HG03460 (cell line): ENCODE measurements at regions not wholly inside any gene's neighbourhood (a gene's known extent, or its start where the extent isn't known, plus 50 kb on each side); places are given as distances from the start of the nearest gene placed in this dataset.
"Not testable (repeated sequence)": the region's sequence is repeated elsewhere in the genome, so short reads cannot be mapped to it uniquely, and the experiment has no call there.

Source experiments
- ATAC-seq: cut with Tn5 transposase; IDR thresholded peaks from one replicate; pipeline ENCODE4 v1.9.1; 2021; ENCODE audit not compliant: unreplicated experiment

DNA sequence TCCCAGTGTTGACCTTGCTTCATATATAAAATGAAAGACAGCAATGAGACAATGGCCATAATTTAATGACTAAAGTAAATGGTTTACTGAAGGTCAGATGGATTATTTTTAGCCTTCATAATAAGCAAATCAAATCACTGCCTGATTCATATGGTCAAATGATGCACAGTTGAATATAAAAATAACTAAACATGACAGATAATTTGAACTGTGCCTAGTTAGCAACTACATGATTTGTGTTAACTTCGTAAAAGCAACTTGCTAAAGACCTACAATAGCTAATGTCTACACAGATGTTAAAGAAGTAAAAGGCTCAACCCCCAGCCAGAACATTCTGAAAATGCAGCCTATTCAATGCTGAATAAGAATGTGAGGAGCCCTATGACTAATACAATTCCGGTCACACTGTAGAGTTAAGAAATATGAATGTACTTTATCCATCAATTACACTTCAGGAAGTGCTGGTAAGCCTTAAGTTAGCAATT is 590.8 kb upstream of the CDH2 start:
- ATAC-seq = no peak

DNA sequence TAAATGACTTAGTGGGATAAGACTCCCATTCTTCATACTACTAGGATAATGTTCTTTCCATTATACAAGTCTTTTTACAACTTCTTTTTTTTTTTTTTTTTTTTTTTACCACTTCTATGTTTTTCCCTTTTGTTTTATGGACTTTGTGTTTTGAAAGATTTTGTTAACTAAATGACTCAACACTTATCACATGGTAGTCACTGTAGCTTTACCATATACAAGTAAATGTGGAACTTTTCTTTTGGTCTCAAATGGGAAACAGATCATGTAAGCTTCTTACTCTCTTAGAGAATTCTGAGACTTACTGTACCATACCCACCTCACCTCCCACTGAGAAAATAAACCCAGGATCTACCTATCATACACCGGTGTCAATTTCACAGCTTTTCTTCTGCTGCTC is 590.3 kb upstream of the CDH2 start:
- ATAC-seq = no peak

DNA sequence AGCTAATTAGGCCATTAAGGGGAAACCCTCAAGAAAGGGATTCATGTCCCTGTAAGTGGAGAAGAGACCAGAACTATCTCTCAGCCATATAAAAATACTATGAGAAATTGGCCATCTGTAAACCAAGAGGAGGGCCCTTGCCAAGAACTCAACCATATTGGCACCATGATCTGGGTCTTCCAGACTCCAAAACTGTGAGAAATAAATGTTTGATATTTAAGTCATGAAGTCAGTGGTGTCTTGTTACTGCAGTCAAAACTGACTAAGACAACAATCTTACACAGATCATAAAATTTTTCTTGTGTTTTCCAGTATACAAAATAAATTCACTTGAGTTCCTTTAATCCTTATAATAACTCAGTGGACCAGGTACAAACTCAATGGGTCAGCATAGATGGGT is 589.8 kb upstream of the CDH2 start:
- no peak for ATAC-seq

DNA sequence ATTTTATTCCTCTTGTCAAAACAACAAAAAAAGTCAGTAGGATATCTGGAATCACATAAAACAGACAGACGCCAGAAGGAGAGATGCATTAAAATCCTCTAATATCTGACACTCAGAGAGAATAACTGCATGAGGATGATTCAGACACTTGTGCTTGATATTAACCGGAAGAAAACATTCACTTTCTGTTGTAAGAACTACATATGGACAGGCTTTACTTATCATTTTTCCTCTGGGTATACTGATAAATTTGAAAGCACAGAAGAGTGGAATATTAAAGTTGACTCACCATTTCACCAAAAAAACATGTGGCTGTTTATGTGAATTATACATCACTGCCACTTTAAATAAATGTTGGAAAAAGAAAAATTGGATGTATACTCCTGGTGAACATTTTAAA is 589.1 kb upstream of the CDH2 start:
- ATAC-seq = no peak

DNA sequence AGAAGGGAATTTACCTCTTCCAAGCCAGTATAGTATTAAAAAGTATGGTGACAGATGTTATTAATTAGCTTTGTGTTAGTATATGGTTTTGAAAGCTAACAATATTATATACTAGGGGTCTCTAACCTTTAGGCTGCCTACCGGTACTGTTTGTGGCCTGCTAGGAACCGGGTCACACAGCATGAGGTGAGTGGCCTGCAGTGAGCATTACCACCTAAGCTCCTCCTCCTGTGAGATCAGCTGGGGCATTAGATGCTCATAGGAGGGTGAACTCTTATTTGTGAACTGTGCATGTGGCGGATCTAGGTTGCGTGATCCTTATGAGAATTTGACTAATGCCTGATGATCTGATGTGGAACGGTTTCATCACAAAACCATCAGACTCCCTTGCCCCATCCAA is 583.4 kb upstream of the CDH2 start:
- no peak for ATAC-seq

DNA sequence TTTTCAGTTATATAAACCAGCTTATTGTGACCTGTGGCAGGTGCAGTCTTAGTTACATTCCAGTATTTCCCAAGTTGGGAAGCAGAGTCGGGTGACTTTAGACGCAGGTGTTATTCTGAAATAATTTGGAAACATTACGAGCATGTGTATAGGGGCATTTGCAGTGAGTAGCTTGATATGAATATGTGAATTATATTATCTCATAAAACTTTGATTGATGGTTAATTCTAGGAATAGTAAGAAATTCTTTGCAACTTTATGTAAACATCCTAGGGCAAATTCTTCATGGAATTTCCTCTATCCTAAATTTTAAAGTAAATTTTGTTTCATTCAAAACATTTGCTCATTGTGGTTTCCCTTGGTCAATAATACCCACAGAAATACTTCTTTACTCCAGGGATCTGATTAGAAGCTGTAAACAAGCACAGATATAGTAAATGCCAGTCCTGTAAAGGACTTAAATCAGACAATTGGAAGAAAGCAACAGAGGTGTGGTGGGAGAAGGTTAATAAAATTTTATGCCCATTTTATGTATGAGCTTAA is 580.6 kb upstream of the CDH2 start:
- ATAC-seq = no peak

DNA sequence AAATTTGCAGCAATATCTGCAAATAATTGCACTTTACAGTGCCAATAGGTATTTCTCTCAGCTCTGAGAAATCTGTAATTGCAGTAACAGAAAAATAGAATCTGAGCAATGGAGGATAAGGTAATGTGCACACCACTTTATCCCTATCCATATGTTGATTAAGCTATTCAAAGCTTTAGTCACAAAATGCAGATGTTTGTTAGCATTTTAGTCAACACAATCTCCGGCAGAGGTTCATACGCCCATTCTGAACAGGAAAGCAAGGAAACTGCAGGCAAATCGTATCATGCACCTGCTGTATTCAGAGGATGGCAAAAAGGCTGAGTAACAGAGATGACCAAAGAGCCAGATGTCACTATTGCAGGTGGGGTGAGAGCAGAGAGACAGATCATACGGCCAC is 566.2 kb upstream of the CDH2 start:
- ATAC-seq = no peak

DNA sequence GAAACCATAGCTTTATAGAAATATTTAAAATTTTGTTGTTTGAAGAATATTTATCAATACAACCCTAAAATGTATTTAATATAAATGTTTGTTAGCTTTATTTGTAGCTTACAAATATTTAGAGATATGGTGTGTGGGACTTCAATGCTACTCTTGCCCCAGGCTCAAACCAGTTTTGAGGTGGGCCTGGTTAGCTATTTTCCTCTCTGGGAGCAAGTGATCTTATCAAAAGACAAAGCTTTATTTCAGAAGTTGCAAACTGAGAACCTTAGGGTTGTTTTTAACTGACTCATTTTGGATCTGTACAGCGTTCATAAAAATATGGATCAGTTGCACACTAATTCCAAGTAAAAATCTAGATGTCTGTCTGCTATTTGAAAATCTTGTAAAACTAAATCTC is 563.6 kb upstream of the CDH2 start:
- ATAC-seq = no peak

DNA sequence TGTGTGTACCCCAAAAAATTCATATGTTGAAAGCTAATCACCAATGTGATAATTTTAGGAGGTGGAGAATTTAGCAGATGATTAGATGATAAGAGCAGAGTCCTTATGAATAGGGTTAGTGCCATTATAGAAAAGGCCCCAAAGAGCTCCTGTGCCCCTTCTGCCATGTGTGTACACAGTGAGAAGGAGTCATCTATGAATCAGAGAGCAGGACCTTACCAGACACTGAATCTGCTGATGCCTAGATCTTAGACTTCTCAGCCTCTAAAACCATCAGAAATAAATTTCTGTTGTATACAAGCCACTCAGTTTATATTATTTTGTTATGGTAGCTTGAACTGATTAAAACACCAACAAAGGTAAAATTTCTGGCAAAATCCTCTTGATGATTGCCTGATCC is 560.0 kb upstream of the CDH2 start:
- no peak for ATAC-seq

DNA sequence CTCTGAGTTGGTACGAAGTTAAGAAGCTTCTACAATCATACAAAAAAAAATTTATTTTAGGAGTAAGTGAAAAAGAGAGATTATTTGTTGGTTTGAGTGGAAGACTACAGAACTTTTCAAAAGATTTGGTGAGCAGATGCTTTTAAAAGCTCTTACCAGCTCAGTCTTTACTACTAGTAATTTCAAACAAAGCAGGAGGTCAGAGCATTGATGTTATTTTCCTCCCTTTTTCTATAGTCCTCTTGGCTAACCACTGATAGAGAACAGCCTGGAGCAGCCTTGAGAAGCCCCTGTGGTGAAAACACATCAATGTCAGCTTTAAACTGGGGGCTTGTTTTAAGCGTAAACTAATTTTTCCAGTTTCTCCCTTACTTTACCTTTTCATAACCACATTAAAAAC is 559.3 kb upstream of the CDH2 start:
- no peak for ATAC-seq

DNA sequence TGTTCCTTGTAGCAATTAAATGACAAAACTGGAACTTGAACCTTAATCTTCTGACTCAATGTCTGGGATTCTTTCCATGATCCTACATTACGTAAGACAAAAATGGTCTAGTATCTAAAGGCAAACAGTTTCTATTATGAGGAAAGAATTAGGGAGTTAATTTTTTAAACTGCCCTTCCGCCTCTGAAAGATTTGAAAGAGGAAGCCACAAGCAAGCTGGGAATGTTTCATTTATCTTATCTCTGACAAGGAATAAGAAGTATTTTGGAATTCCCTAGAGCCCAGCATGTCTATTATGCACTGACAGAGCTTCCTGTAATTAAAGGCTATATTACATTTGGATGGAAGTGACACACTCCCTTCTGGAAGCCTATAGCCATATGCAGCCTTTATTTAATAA is 558.8 kb upstream of the CDH2 start:
- no peak for ATAC-seq

DNA sequence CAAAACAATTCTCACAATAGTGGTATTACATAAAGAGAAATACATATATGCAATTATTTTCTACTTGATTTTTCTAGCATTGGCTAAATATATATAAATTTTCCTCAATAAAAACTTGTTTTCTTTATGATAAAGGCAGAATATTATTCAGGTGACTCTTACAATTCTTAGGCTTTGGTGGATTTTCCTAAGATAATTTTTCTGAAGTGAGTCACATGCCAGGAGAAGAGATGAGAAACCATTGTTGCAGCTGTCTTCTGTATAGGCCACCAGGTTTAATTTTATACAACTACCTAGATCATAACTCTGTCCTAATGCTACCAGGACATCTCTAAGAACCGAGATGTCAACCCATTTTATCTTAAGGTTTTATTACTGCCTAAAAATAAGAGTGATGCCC is 552.4 kb upstream of the CDH2 start:
- ATAC-seq = no peak

DNA sequence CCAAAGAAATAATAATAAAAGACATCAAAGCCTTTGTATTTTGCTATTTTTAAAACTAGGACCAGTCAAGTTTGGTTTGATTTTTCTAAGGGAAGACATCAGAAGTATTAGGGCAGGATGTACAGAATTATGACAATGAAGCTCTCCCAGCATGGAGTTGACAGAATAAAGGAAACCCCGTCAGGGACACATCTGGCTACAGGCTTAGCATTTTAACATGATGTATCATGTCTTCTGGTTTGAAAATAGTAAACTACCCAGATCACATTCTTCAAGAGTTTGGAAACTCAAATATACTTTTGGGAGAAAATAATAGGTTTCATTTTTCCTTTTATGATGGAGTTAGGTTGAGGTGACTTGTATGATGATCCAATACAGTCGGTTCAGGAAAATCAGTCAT is 552.0 kb upstream of the CDH2 start:
- ATAC-seq = no peak

DNA sequence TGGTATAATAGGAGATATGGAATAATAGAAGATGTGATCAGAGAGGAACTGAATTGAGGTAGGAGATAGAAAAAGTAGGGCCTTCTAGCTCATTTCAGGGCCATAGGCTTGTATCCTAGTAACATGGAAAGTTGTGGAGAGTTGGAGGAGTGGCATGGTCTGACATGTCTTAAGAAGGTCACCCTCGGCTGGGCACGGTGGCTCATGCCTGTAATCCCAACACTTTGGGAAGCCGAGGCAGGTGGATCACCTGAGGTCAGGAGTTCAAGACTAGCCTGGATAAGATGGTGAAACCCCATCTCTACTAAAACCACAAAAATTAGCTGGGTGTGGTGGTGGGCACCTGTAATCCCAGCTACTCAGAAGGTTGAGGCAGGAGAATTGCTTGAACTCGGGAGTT is 550.3 kb upstream of the CDH2 start:
- ATAC-seq = not testable (repeated sequence)

DNA sequence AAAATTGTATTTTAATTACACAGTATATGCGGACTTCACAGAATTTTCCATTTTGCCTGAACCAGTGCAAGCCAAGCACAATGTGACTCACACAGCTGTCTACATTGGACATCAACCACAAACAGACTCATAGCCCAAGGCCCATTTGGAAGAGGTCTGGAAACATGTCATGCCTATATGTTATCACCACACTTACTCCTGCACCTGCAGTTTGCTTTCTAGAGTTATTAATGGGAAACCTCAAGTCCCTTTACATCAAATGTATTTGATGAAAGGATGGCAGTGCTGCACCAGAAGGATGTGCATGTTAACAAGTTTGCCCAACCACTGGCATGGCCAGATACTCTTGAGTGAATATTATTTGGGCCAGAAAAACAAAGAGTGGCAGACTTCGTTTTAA is 548.9 kb upstream of the CDH2 start:
- no peak for ATAC-seq

DNA sequence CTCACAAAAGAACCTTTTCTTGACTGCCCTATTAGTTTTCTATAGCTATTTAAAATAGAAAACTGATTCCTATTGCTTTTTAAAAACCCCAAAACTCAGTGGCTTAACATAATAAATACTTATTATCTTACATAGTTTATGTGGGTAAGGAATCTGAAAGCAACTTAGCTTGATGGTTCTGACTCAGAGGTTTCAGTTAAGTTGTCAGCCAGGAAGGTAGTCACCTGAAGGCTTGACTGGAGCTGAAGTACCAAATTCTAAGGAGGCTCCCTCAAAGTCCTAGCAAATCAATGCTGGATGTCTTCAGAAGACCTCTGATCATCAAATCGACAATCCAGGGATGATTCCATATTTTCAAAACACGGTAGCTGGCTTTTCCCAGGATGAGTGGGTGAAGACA is 546.6 kb upstream of the CDH2 start:
- no peak for ATAC-seq

DNA sequence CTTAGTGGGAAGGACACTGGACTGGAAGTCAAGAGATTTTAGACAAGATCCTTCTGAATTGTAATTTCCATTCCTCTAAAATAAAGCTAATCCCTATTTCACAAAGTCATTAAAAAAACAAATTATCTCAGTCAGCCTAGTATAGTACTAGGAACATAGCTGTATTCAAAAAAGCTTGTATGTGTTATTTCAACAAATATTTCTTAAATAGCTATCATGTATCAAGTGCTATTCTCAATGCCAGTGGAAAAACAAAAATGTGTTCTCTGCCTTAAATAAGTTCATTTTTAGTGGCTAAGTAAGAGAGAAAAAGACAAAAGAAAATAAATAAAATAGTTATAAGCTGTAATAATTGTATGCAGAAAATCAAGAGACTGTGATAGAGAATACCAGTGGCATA is 541.8 kb upstream of the CDH2 start:
- no peak for ATAC-seq

DNA sequence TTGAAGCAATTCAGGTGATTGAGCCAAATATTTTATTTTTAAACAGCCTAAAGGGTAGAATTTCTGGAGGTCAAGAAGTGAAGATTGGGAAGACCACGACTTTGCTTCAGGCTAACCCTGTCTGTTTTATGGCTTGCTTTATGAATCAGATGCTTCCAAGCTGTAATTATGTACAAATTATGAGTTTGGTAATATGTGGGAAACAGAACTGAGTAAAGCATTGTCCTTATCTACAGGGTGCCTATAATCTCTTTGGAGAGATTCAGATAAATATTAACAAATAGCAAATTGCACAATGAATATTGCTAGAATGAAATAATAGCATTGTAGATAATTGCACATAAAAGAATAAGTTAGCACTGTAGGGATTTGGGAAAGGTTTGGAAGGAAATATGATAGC is 539.4 kb upstream of the CDH2 start:
- ATAC-seq = no peak

DNA sequence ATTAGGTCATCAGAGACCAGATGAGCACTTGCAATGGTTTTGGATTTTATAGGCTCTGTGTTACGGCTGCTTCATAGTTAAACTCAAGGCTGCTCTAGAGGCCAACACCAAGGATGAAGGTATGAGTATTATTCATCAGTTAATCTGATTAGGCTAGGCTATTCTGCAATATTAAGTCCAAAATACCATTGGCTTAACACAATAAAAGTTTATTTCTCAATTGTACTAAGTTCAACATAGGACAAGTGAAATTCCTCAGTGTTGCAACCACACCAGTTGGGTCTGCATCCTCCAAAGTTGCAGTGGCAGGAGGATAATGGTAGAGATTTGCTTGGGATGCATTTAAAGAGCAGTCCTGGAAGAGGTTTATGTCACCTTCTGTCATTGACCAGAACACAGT is 538.3 kb upstream of the CDH2 start:
- no peak for ATAC-seq

DNA sequence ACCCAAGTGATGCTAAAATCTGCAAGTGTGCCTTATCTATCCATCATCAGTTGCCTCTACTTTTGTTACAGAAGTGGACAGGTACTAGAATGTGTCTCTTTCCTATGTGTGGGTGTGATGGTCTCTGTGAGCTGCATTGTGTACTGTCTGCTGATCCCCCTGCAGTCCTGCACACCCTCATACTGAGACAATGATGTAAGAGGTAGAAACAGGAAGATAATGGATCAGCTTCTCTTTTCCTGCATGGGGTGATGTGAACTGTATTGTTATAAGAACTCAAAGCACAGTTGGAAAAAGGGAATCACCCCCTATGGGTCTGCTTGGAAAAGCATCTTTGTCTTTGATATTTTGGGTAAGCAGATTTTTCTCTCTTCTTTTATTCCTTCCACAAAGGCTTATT is 537.6 kb upstream of the CDH2 start:
- ATAC-seq = no peak

DNA sequence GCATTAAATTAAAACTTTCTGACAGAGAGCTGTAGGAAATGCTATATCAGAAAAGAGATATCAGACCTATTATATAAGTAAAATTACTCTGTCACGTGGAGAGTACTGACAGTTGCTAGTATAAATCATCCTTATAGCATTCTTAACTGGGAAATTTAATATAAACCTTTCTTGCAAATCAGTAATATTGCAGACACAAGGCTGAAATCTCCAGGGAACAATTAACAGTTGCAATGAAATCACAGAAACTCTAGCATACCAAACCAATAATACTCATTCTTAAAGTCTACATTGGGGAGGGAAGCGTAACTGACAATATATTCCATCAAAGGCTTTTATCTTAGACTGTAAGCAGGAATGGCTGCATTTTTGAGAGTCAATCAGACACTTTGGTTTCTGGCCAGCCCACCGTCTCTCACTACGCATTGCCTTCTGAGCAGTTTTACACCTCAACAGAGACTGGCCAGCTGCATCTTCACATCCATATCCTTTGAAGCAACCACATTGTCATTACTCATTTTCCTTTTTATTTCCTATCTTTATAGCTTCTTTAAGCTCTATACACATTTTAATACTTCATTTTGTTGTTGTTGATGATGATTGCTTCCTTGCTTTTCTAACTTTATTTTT is 536.0 kb upstream of the CDH2 start:
- ATAC-seq = no peak

DNA sequence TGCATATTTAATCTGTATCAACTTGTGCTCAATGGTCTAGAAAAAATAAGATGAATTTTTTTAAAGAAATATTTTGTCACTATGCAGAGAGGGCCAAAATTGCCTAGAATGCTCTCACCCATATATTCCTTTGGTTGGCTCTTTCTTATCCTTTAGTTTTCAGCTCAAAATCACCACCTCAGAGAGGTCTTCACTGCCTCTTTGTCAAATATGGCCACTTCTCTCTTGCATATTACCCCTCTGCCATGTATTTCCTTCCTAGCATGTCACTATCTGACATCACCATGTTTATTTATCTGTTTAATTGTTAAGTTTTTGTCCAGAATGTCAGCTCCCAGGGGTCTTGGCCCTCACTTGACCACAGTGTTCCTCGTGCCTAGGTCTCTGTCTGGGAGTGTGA is 535.2 kb upstream of the CDH2 start:
- no peak for ATAC-seq

DNA sequence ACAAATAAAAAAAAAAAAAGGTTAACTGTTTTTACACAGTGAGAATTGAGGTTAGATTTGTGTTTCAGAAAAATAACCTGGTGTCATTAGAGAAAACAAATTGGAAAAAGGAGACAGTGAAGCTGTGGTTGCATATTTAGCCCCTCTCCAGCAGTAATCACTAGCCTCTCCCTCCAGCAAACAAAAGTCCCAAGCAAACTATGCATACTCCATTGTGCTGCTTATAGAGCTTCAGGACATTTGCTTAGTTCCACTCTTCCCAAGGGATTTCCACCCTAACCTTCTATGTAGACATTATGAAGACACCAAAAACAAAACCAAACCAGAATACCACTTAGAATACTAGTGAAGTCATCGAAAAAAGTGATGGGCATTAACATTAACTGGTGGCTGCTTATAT is 534.2 kb upstream of the CDH2 start:
- no peak for ATAC-seq
